Loucy (cell line): ENCODE measurements at regions not wholly inside any gene's neighbourhood (a gene's known extent, or its start where the extent isn't known, plus 50 kb on each side); places are given as distances from the start of the nearest gene placed in this dataset.

ENCODE experiments used
- H2AFZ ChIP-seq: fragments of 200-600 bp; sonication (generic); 2 replicates; pipeline ENCODE4 v1.6.0; 2016; ENCODE audit warnings: antibody characterized with exemption, mild to moderate bottlenecking, low read length, moderate library complexity
- H3F3A ChIP-seq: fragments of 200-600 bp; 2 replicates; pipeline ENCODE4 v1.6.0; 2016; ENCODE audit warnings: antibody characterized with exemption, low read depth, mild to moderate bottlenecking
- H3K27me3 ChIP-seq: fragments of 200-600 bp; sonication (generic); 2 replicates; pipeline ENCODE4 v1.6.1; 2014; ENCODE audit warnings: low read length, mild to moderate bottlenecking; ENCODE audit not compliant: insufficient read depth, poor library complexity, severe bottlenecking
- H3K36me3 ChIP-seq: fragments of 200-600 bp; sonication (generic); 2 replicates; pipeline ENCODE4 v1.6.1; 2016; ENCODE audit warnings: low read length; ENCODE audit not compliant: insufficient read depth
- H3K4me1 ChIP-seq: fragments of 200-600 bp; sonication (generic); 2 replicates; pipeline ENCODE4 v1.5.1; 2014; ENCODE audit warnings: low read length, mild to moderate bottlenecking; ENCODE audit not compliant: insufficient read depth, poor library complexity, severe bottlenecking
- H3K4me2 ChIP-seq: fragments of 200-600 bp; sonication (generic); 2 replicates; pipeline ENCODE4 v1.6.0; 2014; ENCODE audit warnings: antibody characterized with exemption, low read length, low read depth, mild to moderate bottlenecking; ENCODE audit not compliant: poor library complexity, severe bottlenecking
- H3K4me3 ChIP-seq: fragments of 200-600 bp; sonication (generic); 2 replicates; pipeline ENCODE4 v1.5.1; 2014; ENCODE audit warnings: low read length, mild to moderate bottlenecking, mixed read lengths; ENCODE audit not compliant: poor library complexity, severe bottlenecking
- H3K79me2 ChIP-seq: fragments of 200-600 bp; sonication (generic); 2 replicates; pipeline ENCODE4 v1.6.1; 2014; ENCODE audit warnings: low read length; ENCODE audit not compliant: insufficient read depth
- H3K9ac ChIP-seq: fragments of 200-600 bp; sonication (generic); 2 replicates; pipeline ENCODE4 v1.6.0; 2014; ENCODE audit warnings: mild to moderate bottlenecking, low read depth, low read length, moderate library complexity; ENCODE audit not compliant: poor library complexity, severe bottlenecking
- H3K9me2 ChIP-seq: fragments of 200-600 bp; sonication (generic); replicated peaks from 2 replicates; pipeline ENCODE4 v1.6.1; 2016; ENCODE audit warnings: low read depth, low read length, mixed read lengths
- H3K9me3 ChIP-seq: fragments of 200-600 bp; sonication (generic); 2 replicates; pipeline ENCODE4 v1.6.1; 2014; ENCODE audit warnings: mild to moderate bottlenecking, antibody characterized with exemption, low read length, low read depth; ENCODE audit not compliant: insufficient read depth
- H4K20me1 ChIP-seq: fragments of 200-600 bp; sonication (generic); 2 replicates; pipeline ENCODE4 v1.6.0; 2014; ENCODE audit warnings: antibody characterized with exemption, low read length, mild to moderate bottlenecking; ENCODE audit not compliant: insufficient read depth, poor library complexity, severe bottlenecking
- EZH2phosphoT487 ChIP-seq: fragments of 200-600 bp; IDR thresholded peaks from 2 replicates; pipeline ENCODE4 v1.6.1; 2018; ENCODE audit warnings: antibody characterized with exemption, mild to moderate bottlenecking, moderate library complexity, borderline replicate concordance
- TF ChIP-seq, protein P1 (sequence below): fragments of 200-600 bp; sonication (generic); conservative IDR thresholded peaks from 2 replicates; pipeline ENCODE4 v1.5.1; 2014; ENCODE audit warnings: mild to moderate bottlenecking, antibody characterized with exemption, low read length

DNA sequence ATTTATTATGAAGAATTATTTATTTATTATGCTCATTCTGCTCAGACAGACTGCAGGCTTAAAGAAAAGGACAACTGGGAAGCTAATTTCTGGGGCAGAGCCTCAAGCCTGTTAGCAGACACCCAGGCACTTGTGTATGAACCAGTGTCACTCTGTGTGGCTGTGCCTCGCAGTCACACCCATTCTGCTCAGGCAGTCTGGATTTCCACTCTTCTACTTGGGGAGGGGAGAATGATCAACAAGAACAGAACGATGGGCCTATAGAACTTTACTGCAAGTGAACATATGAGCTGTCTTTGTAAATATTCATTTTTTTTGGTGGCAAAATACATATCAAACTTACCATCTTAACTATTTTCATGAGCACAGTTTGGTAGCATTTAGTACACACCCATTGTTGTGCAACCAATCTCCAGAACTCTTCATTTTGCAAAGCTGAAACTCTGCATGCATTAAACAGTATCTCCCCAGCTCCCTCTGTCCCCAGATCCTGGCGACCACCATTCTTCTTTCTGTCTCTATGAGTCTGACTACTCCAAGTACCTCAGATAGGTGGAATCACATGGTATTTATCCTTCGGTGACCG is 181.7 kb downstream of the NUFIP1 start:
- Histone ChIP-seq H3K9me2 (no peaks in the 10 kb centered on the region), H3K36me3 (no peaks in the 10 kb centered on the region), H3K4me1 (peaks cover 1% of the 10 kb centered on the region), H3K79me2 (no peaks in the 10 kb centered on the region), H3K9ac (no peak overlapping the region), H3K9me3 (no peaks in the 10 kb centered on the region), H3F3A (no peaks in the 10 kb centered on the region), H4K20me1 (no peaks in the 10 kb centered on the region), H3K4me3 (no peak overlapping the region), H2AFZ (no peak overlapping the region), H3K4me2 (no peak overlapping the region), H3K27me3 (no peaks in the 10 kb centered on the region)
- TF ChIP-seq EZH2phosphoT487 = no peak
- TF ChIP-seq, protein P1, sequence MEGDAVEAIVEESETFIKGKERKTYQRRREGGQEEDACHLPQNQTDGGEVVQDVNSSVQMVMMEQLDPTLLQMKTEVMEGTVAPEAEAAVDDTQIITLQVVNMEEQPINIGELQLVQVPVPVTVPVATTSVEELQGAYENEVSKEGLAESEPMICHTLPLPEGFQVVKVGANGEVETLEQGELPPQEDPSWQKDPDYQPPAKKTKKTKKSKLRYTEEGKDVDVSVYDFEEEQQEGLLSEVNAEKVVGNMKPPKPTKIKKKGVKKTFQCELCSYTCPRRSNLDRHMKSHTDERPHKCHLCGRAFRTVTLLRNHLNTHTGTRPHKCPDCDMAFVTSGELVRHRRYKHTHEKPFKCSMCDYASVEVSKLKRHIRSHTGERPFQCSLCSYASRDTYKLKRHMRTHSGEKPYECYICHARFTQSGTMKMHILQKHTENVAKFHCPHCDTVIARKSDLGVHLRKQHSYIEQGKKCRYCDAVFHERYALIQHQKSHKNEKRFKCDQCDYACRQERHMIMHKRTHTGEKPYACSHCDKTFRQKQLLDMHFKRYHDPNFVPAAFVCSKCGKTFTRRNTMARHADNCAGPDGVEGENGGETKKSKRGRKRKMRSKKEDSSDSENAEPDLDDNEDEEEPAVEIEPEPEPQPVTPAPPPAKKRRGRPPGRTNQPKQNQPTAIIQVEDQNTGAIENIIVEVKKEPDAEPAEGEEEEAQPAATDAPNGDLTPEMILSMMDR = no peak

DNA sequence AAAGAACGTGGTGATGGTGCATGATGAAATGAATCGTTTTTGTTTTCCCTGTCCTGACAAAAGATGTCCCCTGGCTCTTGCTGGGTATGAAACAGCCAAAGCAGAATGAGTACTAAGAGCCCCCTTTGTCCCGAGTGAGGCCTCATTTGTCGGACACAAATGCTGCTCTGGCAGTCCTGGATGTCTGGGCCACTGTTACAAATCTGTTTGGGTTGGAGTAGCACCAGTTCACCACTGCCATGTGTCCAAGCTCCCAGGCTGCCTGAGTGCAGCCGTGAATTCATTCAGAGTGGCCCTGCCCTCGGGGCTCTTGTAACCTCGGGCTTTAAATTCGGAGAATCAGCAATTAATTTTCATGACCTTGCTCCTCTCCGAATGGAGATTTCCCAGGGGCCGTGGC is 182.4 kb downstream of the NUFIP1 start:
- Histone ChIP-seq H3K9ac (no peak overlapping the region), H3K4me3 (no peak overlapping the region), H2AFZ (no peak overlapping the region), H3K36me3 (no peaks in the 10 kb centered on the region), H3F3A (no peaks in the 10 kb centered on the region), H3K9me2 (no peaks in the 10 kb centered on the region), H3K27me3 (no peaks in the 10 kb centered on the region), H3K4me2 (no peak overlapping the region), H3K9me3 (no peaks in the 10 kb centered on the region), H3K4me1 (peaks cover 8% of the 10 kb centered on the region), H4K20me1 (no peaks in the 10 kb centered on the region), H3K79me2 (no peaks in the 10 kb centered on the region)
- TF ChIP-seq, protein P1 = no peak
- TF ChIP-seq EZH2phosphoT487 = no peak

DNA sequence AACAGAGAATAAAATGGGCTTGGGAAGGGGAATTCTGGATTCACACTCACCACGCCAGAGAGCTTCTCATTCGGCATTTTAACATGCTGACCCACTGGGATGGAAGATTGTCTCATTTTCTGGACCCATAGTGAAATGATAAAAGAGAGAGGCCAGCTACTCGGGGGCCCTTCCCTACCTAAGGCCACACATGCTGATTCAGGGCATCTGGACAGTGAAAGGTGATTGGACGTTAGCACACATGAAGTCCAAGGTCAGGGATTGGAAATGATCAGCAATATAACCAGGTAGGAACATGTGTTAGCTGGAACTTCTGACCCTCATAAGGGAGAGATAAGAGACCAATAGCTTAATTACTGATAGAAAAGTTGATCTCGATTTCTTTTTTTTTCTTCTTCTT is 183.7 kb downstream of the NUFIP1 start:
- no peaks in the 10 kb centered on the region for H4K20me1 ChIP-seq
- H3K9ac ChIP-seq = no peak overlapping the region
- H3F3A ChIP-seq = no peaks in the 10 kb centered on the region
- no peak overlapping the region for H2AFZ ChIP-seq
- H3K4me2 ChIP-seq = no peak overlapping the region
- H3K79me2 ChIP-seq = no peaks in the 10 kb centered on the region
- H3K9me2 ChIP-seq = no peaks in the 10 kb centered on the region
- no peaks in the 10 kb centered on the region for H3K36me3 ChIP-seq
- no peak overlapping the region for H3K4me3 ChIP-seq
- no peaks in the 10 kb centered on the region for H3K9me3 ChIP-seq
- no peak for TF ChIP-seq EZH2phosphoT487
- TF ChIP-seq, protein P1 = no peak
- no peaks in the 10 kb centered on the region for H3K27me3 ChIP-seq
- H3K4me1 ChIP-seq = peaks cover 9% of the 10 kb centered on the region
